Neural progenitor cell (in vitro differentiated cells): ENCODE measurements at regions not wholly inside any gene's neighbourhood (a gene's known extent, or its start where the extent isn't known, plus 50 kb on each side); places are given as distances from the start of the nearest gene placed in this dataset.

ENCODE experiments used
- CTCF ChIP-seq: fragments of 200-600 bp; sonication (generic); IDR thresholded peaks from 2 replicates; pipeline ENCODE4 v1.5.1; 2017; ENCODE audit warnings: antibody characterized with exemption, mild to moderate bottlenecking
- EZH2 ChIP-seq: fragments of 200-600 bp; sonication (generic); IDR thresholded peaks from 2 replicates; pipeline ENCODE4 v1.6.1; 2017; ENCODE audit warnings: antibody characterized with exemption, mild to moderate bottlenecking, moderate library complexity
- EZH2phosphoT487 ChIP-seq: fragments of 200-600 bp; sonication (generic); IDR thresholded peaks from 2 replicates; pipeline ENCODE4 v1.6.1; 2017; ENCODE audit warnings: antibody characterized with exemption

- no peak for TF ChIP-seq CTCF
- no peak for TF ChIP-seq EZH2
- no peak for TF ChIP-seq EZH2phosphoT487
Measured at GRCh38 chr10:47239211-47239610, 60.8 kb upstream of the GDF10 start.
